ENCODE measurements at regions not wholly inside any gene's neighbourhood (a gene's known extent, or its start where the extent isn't known, plus 50 kb on each side); places are given as distances from the start of the nearest gene placed in this dataset.

DNA sequence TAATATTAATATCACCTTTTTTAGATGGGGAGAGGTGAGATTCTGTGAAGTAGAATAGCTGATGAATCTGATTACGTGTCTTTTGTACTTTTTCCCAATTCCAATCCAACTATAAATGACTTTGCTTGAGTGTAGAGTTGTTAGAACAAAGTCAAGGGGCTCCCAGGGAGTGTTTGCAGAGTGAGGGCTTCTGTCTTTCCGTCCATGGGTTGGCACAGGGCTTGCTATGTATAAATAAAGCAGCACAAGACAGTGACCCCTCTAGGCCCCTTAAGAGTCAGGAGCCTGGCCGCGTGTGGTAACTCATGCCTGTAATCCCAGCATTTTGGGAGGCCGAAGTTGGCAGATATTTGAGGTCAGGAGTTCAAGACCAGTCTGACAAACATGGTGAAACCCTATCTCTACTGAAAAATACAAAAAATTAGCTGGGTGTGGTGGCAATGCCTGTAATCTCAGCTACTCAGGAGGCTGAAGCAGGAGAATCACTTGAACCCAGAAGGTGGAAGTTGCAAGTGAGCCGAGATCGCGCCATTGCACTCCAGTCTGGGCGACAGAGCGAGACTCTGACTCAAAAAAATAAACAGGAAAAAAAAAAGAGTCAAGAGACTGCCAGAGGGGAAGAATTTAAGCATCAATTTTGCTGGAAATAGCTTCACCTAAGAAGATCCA is 127.9 kb upstream of the HS3ST3A1 start:
- Histone ChIP-seq H2BK12ac (ENCODE audit: low read depth, low read length) (no peak overlapping the region), H2AK5ac (ENCODE audit: low read depth, low read length) (no peak overlapping the region), H3K4ac (replicated peaks; ENCODE audit: insufficient read length, low read depth, low read length) (no peak overlapping the region), H3K4me1 (replicated peaks in 1 of 4; ENCODE audit: control insufficient read depth in 3 of 4, insufficient read depth in 4 of 4, low read length in 3 of 4) (no peaks in the 10 kb centered on the region), H3K4me2 (ENCODE audit: insufficient read depth in 1 of 2, low read depth in 2 of 2, low read length in 2 of 2) (no peak overlapping the region), H3K14ac (ENCODE audit: insufficient read length) (no peak overlapping the region), H3K79me1 (ENCODE audit: low read depth, low read length) (no peaks in the 10 kb centered on the region), H3K18ac (ENCODE audit: extremely low read depth, low read length) (no peak overlapping the region), H3K27me3 (replicated peaks in 1 of 4; ENCODE audit: control insufficient read depth in 3 of 4, extremely low read depth in 1 of 4, insufficient read depth in 3 of 4, low read length in 3 of 4) (no peaks in the 10 kb centered on the region), H3K79me2 (ENCODE audit: control insufficient read depth in 1 of 2, insufficient read depth in 2 of 2, low read length in 2 of 2) (no peaks in the 10 kb centered on the region), H4K8ac (ENCODE audit: extremely low read depth, insufficient read depth, low read length) (no peak overlapping the region), H3K9me3 (ENCODE audit: insufficient read depth in 2 of 2, low read depth in 1 of 2, low read length in 1 of 2) (peaks cover 6 to 13% of the 10 kb centered on the region in 2 experiments; a peak in 3 of 4 replicates), H2AFZ (ENCODE audit: low read length) (no peak overlapping the region), H3K23me2 (ENCODE audit: low read depth, low read length) (no peaks in the 10 kb centered on the region), H3K36me3 (ENCODE audit: control insufficient read depth in 2 of 4, insufficient read depth in 4 of 4, low read length in 3 of 4) (no peaks in the 10 kb centered on the region; a peak in 1 of 8 replicates), H3K27ac (ENCODE audit: low read depth, low read length) (no peak overlapping the region), H2BK20ac (ENCODE audit: low read length) (no peak overlapping the region), H4K5ac (ENCODE audit: insufficient read length, low read depth, low read length) (no peak overlapping the region), H3K23ac (ENCODE audit: insufficient read length) (no peak overlapping the region), H2BK5ac (ENCODE audit: low read depth, low read length) (no peak overlapping the region), H4K91ac (replicated peaks; ENCODE audit: insufficient read length, low read length) (no peak overlapping the region), H3K4me3 (ENCODE audit: extremely low read depth in 1 of 4, insufficient read depth in 2 of 4, low read depth in 3 of 4, low read length in 4 of 4) (no peak overlapping the region), H3K9ac (replicated peaks in 1 of 4; ENCODE audit: extremely low read depth in 1 of 4, low read depth in 3 of 4, low read length in 3 of 4) (no peak overlapping the region), H2BK15ac (ENCODE audit: low read length) (no peak overlapping the region), H2BK120ac (replicated peaks; ENCODE audit: low read depth, low read length) (no peak overlapping the region), H4K20me1 (replicated peaks in 1 of 2; ENCODE audit: control insufficient read depth in 1 of 2, insufficient read depth in 2 of 2, low read length in 2 of 2) (no peaks in the 10 kb centered on the region), H3K56ac (replicated peaks; ENCODE audit: insufficient read length, low read depth, low read length) (no peak overlapping the region)
- DNase-seq (ENCODE audit: low read depth in 1 of 2, low spot score in 2 of 2) (no peak), FAIRE-seq (no peak)
- WGBS, 2 experiments (ENCODE audit: extremely low coverage in 1 of 2, insufficient coverage in 1 of 2, insufficient read length in 1 of 2, insufficient replicate concordance in 2 of 2, low coverage in 1 of 2, low lambda C conversion rate in 2 of 2, missing lambda C conversion rate in 1 of 2) = 93% methylated on average over 10 of the region's 10 CpGs; no CpG with 5 or more reads in 1 of the 2 experiments
- ChIA-PET POLR2A (ENCODE audit: partially characterized antibody) (no interaction called here), CTCF (ENCODE audit: partially characterized antibody) (interaction anchor here (0.6 to 2.1 kb wide), 3 partner anchors 11 to 380 kb away, joined by 3 to 6 read pairs (median 5); no protein-coding TSS in a partner anchor)
- no peak for TF ChIP-seq CREB1 (IDR thresholded peaks at IDR 0.05)
- TF ChIP-seq TAF7 (optimal IDR thresholded peaks at IDR 0.05; ENCODE audit: borderline replicate concordance, low read depth, low read length) = no peak
- no peak for TF ChIP-seq SP2 (IDR thresholded peaks at IDR 0.05; ENCODE audit: low read length)
- TF ChIP-seq EP300 (IDR thresholded peaks at IDR 0.05; ENCODE audit: borderline replicate concordance in 1 of 2, low read depth in 2 of 2, low read length in 2 of 2) = no peak
- no peak for TF ChIP-seq RBBP5 (IDR thresholded peaks at IDR 0.05; ENCODE audit: borderline replicate concordance, low read depth, low read length)
- no peak for TF ChIP-seq TEAD4 (IDR thresholded peaks at IDR 0.05; ENCODE audit: low read depth, low read length)
- TF ChIP-seq NANOG (IDR thresholded peaks at IDR 0.05; ENCODE audit: insufficient read depth, low read depth, low read length, poor library complexity, severe bottlenecking) = no peak
- TF ChIP-seq KDM4A (IDR thresholded peaks at IDR 0.05; ENCODE audit: low read depth, low read length, severe bottlenecking) = no peak
- TF ChIP-seq SIN3A (conservative IDR thresholded peaks at IDR 0.05 in 1 of 2, IDR thresholded peaks at IDR 0.05 in 1 of 2; ENCODE audit: low read depth in 1 of 2, low read length in 2 of 2) = no peak
- no peak for TF ChIP-seq POLR2AphosphoS5 (IDR thresholded peaks at IDR 0.05; ENCODE audit: low read depth, low read length)
- no peak for TF ChIP-seq RFX5 (IDR thresholded peaks at IDR 0.05; ENCODE audit: borderline replicate concordance, low read depth, low read length)
- TF ChIP-seq SIX5 (IDR thresholded peaks at IDR 0.05; ENCODE audit: low read depth, low read length) = no peak
- TF ChIP-seq CBX5 (IDR thresholded peaks at IDR 0.05; ENCODE audit: low read depth, low read length) = no peak
- no peak for TF ChIP-seq SAP30 (IDR thresholded peaks at IDR 0.05; ENCODE audit: insufficient read depth, insufficient replicate concordance, low read length)

Measured in H1 (cell line).